GM12872 (cell line): ENCODE measurements at regions not wholly inside any gene's neighbourhood (a gene's known extent, or its start where the extent isn't known, plus 50 kb on each side); places are given as distances from the start of the nearest gene placed in this dataset.

Source experiments
- TF ChIP-seq, protein P1 (sequence below): IDR thresholded peaks from 3 replicates; pipeline ENCODE4 v1.5.1; 2011; ENCODE audit warnings: low read depth, mild to moderate bottlenecking, low read length, moderate library complexity; ENCODE audit not compliant: insufficient read depth

DNA sequence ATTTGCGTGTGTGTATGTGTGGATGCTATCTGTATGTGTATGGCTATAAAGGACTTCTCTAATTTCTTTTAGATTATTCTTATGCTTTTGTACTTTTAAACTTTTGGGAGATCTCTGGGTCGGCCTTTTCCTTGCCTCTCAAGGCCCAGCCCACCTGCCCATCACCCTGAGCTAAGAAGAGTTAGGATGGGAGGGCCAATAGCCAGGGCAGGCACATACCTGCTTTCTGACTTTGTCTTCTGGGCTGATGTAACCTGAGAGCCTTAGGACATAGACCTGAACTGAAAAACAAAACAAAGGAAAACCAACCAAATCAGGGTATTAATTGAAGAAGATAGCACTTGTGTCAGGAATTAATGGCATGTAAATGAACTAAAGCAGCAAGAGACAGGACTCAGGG is 100.2 kb downstream of the IRX1 start:
- TF ChIP-seq, protein P1, sequence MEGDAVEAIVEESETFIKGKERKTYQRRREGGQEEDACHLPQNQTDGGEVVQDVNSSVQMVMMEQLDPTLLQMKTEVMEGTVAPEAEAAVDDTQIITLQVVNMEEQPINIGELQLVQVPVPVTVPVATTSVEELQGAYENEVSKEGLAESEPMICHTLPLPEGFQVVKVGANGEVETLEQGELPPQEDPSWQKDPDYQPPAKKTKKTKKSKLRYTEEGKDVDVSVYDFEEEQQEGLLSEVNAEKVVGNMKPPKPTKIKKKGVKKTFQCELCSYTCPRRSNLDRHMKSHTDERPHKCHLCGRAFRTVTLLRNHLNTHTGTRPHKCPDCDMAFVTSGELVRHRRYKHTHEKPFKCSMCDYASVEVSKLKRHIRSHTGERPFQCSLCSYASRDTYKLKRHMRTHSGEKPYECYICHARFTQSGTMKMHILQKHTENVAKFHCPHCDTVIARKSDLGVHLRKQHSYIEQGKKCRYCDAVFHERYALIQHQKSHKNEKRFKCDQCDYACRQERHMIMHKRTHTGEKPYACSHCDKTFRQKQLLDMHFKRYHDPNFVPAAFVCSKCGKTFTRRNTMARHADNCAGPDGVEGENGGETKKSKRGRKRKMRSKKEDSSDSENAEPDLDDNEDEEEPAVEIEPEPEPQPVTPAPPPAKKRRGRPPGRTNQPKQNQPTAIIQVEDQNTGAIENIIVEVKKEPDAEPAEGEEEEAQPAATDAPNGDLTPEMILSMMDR = no peak

DNA sequence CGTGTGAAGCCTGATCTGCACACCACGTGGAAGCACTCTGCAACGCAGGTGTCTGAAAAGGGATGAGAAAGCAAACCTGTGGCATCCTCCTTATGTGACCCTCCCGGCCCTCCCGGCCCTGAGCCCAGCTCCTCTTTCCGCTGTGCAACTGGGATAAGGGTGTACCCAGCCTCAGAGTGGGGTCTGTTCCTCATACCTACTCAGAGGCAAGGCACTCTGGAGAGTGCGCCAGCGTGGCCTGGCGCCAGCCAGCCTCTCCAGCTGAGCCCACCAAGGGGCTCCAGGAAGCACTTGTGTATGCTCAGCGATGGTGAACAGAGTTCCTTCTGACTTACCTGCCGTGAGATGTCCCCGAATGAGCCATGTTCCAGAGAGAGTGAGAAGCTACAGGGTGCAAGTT is 102.8 kb downstream of the IRX1 start:
- TF ChIP-seq, protein P1 = no peak

DNA sequence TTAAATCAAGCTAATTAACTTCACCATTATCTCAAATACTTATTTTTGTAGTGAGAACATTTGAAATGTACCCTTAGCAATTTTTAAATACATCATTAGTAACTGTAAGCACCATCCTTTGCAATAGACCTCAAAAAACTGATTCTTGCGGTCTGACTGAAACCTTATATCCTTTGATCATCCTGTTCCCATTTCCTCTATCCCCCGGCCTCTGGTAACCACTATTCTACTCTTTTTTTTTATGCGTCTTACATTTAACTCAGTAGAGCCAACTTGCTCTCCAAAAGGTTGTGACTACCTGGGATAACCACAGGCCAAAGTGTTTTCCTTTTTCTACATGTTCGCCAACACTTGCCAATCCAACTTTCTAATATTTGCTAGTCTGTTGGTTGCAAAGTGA is 106.1 kb downstream of the IRX1 start:
- TF ChIP-seq, protein P1 = no peak

DNA sequence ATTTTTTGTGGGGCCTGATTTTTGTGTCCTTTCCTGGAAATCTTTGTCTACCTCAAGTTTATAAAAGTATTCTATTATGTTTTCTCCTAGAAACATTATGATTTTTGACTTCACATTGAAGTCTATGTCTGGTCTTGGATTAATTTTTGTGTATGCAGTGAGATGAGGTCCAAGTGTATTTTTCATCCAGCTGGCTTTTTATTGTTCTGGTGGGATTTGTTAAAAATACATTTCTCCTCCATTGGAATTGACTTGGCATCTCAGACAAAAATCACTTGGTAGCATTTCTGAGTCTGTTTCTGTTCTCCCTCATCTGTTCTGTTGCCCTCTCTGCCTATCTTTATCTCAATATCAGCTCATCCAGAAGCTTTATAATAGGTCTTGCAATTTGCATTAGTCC is 109.0 kb downstream of the IRX1 start:
- TF ChIP-seq, protein P1 = no peak

DNA sequence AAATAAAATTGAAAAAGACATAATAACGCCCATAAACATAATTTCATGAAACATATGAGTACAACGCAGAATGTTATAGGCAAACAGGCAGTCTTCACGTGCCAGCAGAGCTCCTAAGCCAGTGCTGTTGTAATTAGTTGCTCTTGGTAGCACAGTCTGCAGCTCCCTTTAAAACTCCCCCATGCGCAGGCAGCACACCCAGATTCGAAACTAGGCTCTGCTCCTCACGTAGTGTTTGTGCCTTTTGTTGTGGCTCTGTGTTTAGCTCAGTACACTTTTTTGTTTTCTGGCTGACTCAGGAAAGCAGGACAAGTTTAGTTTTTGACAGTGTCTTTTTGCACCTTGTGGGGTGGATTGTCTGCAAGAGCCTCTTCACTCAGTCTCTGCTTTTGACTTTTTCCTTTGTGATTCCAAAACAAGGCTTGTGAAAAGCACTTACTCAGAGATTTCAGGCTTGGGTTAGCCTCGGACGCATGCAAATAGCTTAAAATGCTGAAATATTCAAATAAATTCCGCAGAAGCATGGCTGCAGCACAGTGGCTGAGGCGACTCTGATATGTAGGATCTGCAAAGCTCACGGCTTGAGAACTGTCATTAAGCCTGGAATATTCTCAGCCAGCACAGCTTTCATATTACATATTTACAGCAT is 113.6 kb downstream of the IRX1 start:
- TF ChIP-seq, protein P1 = no peak

DNA sequence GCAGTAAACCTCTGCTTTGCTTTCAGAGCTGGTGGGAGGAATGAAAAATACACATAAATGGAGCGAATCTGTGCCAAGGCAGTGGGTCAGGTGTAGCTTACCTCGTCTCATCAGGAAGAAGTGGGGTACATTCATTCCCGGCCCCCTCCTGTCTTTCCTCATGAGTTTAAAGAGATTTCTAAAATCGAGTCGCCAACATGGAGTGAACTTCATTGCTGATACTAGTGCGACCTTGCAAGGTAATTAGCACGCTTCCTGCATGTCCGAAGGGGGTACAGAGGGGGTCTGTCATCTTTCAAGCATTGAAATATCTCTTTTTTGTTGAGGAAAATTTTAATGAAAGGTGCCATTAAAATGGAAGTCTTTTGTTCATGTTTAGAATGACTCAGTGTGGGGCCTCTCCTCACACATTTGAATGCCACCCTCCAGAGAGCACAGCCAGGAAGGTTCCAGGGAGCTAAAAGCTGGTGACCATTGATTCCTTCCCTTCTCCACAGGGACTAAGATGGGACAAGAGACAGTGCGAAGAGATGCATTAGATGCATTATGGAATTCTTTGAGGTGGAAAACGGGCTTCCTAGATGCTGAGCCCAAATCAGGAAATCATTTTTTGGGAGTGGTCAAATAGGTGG is 114.2 kb downstream of the IRX1 start:
- TF ChIP-seq, protein P1 = no peak

DNA sequence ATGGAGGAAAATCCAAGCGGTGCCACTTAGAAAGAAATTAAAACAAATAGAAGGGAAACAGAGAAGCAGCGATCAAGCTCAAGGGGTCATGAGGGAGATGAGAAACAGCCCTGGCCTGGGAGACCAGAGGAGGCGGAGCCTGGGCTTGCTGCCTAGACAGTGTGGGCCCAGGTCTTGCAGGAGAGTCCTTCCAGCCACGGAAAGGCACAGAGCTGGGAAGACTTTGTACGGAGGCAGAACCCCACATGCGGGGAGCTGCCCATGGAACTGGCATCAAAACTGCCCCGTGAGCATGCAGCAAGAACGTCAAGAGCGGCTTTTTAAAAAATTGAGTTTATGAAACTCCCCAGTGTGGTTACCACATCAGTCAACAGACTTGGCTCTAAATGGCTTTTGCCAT is 119.4 kb downstream of the IRX1 start:
- TF ChIP-seq, protein P1 = no peak
